Fibroblast of gingiva (primary cell): ENCODE measurements at regions not wholly inside any gene's neighbourhood (a gene's known extent, or its start where the extent isn't known, plus 50 kb on each side); places are given as distances from the start of the nearest gene placed in this dataset.
"Not testable (repeated sequence)": the region's sequence is repeated elsewhere in the genome, so short reads cannot be mapped to it uniquely, and the experiment has no call there.

ENCODE experiments used
- DNase-seq: peaks from one replicate; pipeline ENCODE4 v3.0.0-alpha.2; 2011; ENCODE audit warnings: low read depth

- DNase-seq, result peak; percentile 76
Observed at GRCh38 chr15:38002883-38003477, 68.5 kb downstream of the TMCO5A start.

GRCh38 chr15:38004218-38004861, 69.9 kb downstream of the TMCO5A start:
- DNase-seq, result no peak

GRCh38 chr15:38005953-38006808, 71.7 kb downstream of the TMCO5A start:
- no peak for DNase-seq

GRCh38 chr15:38010395-38010794, 76.0 kb downstream of the TMCO5A start:
- peak; percentile 27 for DNase-seq

- DNase-seq, result no peak
Observed at GRCh38 chr15:38012894-38013293, 78.5 kb downstream of the TMCO5A start.

GRCh38 chr15:38017721-38018120, 83.3 kb downstream of the TMCO5A start:
- no peak for DNase-seq

- no peak for DNase-seq
Observed at GRCh38 chr15:38019066-38019465, 84.6 kb downstream of the TMCO5A start.

GRCh38 chr15:38021259-38021658, 86.8 kb downstream of the TMCO5A start:
- no peak for DNase-seq

GRCh38 chr15:38024293-38025091, 90.1 kb downstream of the TMCO5A start:
- DNase-seq, result no peak

GRCh38 chr15:38025656-38026055, 91.2 kb downstream of the TMCO5A start:
- not testable (repeated sequence) for DNase-seq

GRCh38 chr15:38028869-38029268, 94.4 kb downstream of the TMCO5A start:
- DNase-seq, result peak; percentile 22

- DNase-seq, result peak; percentile 39
Observed at GRCh38 chr15:38029736-38030135, 95.3 kb downstream of the TMCO5A start.

- no peak for DNase-seq
Observed at GRCh38 chr15:38030609-38031008, 96.2 kb downstream of the TMCO5A start.

GRCh38 chr15:38035701-38036100, 101.3 kb downstream of the TMCO5A start:
- DNase-seq, result no peak

GRCh38 chr15:38036790-38037338, 102.4 kb downstream of the TMCO5A start:
- no peak for DNase-seq

GRCh38 chr15:38038659-38039442, 104.4 kb downstream of the TMCO5A start:
- DNase-seq, result peak; percentile 79

- no peak for DNase-seq
Observed at GRCh38 chr15:38040615-38041014, 106.2 kb downstream of the TMCO5A start.

- DNase-seq, result no peak
Observed at GRCh38 chr15:38041576-38041975, 107.1 kb downstream of the TMCO5A start.

GRCh38 chr15:38042211-38042610, 107.8 kb downstream of the TMCO5A start:
- DNase-seq, result no peak

GRCh38 chr15:38042707-38043445, 108.4 kb downstream of the TMCO5A start:
- DNase-seq, result no peak
